ENCODE measurements at regions not wholly inside any gene's neighbourhood (a gene's known extent, or its start where the extent isn't known, plus 50 kb on each side); places are given as distances from the start of the nearest gene placed in this dataset.

GRCh38 chr6:137795501-137795900 is 71.6 kb upstream of the TNFAIP3 start:
- H3K27ac ChIP-seq, result no peak overlapping the region
- DNase-seq (ENCODE audit: low read depth in 1 of 2, low spot score in 1 of 2) (no peak), ATAC-seq (no peak), FAIRE-seq (no peak)
- no peak for TF ChIP-seq FOSL2 (IDR thresholded peaks at IDR 0.05)
- no peak for TF ChIP-seq FOSL2 (CRISPR knock-in tag; IDR thresholded peaks at IDR 0.05)
- TF ChIP-seq ATOH8 (CRISPR knock-in tag; IDR thresholded peaks at IDR 0.05; ENCODE audit: low read depth), result no peak
- no peak for TF ChIP-seq ZC3H11A (IDR thresholded peaks at IDR 0.05)
- TF ChIP-seq HOXA7 (CRISPR knock-in tag; IDR thresholded peaks at IDR 0.05), result no peak
- no peak for TF ChIP-seq E2F6 (IDR thresholded peaks at IDR 0.05; ENCODE audit: borderline replicate concordance, low read depth)
- no peak for TF ChIP-seq HES2 (IDR thresholded peaks at IDR 0.05)
- TF ChIP-seq HOXB5 (CRISPR knock-in tag; IDR thresholded peaks at IDR 0.05), result no peak
- H3K4me3 ChIP-seq, result no peak overlapping the region
- H3K9me3 ChIP-seq, result no peaks in the 10 kb centered on the region
- no peak overlapping the region for H3K4me2 ChIP-seq
- WGBS (ENCODE audit: missing lambda C conversion rate), result 94% methylated on average over 3 of the region's 3 CpGs
- H3K4me1 ChIP-seq, result no peaks in the 10 kb centered on the region
- CTCF ChIA-PET, result no interaction called here
- POLR2A ChIA-PET, result no interaction called here

- ATAC-seq, result no peak
- CTCF ChIA-PET, result interaction anchor here (1.0 to 2.3 kb wide), 3 partner anchors 9 to 90 kb away, joined by 3 to 4 read pairs (median 3); no protein-coding TSS in a partner anchor
- no peak for FAIRE-seq
- Histone ChIP-seq H3K4me1 (no peaks in the 10 kb centered on the region), H3K9me3 (no peaks in the 10 kb centered on the region), H3K4me3 (no peak overlapping the region), H3K27ac (no peak overlapping the region), H3K4me2 (no peak overlapping the region)
- 64% methylated on average over 3 of the region's 3 CpGs for WGBS (ENCODE audit: missing lambda C conversion rate)
- TF ChIP-seq FOSB (CRISPR knock-in tag; IDR thresholded peaks at IDR 0.05) (no peak), RARB (CRISPR knock-in tag; IDR thresholded peaks at IDR 0.05) (no peak), JUNB (IDR thresholded peaks at IDR 0.05) (no peak), RNF2 (IDR thresholded peaks at IDR 0.05; ENCODE audit: borderline replicate concordance, low read depth) (no peak), ZNF302 (CRISPR knock-in tag; IDR thresholded peaks at IDR 0.05) (no peak)
- no peak for DNase-seq (ENCODE audit: low read depth in 1 of 2, low spot score in 1 of 2)
- POLR2A ChIA-PET, result no interaction called here
These were observed 68.8 kb upstream of the TNFAIP3 start for GRCh38 chr6:137798261-137798660.

GRCh38 chr6:137798846-137799245 is 68.2 kb upstream of the TNFAIP3 start:
- Histone ChIP-seq H3K4me3 (no peak overlapping the region), H3K9me3 (no peaks in the 10 kb centered on the region), H3K4me1 (no peaks in the 10 kb centered on the region), H3K4me2 (no peak overlapping the region), H3K27ac (no peak overlapping the region)
- no peak for ATAC-seq
- 67% methylated on average over 3 of the region's 3 CpGs for WGBS (ENCODE audit: missing lambda C conversion rate)
- no peak for DNase-seq (ENCODE audit: low read depth in 1 of 2, low spot score in 1 of 2)
- FAIRE-seq, result no peak
- ChIA-PET POLR2A (no interaction called here), CTCF (interaction anchor here (1.0 to 2.3 kb wide), 4 partner anchors 10 to 91 kb away, joined by 3 to 5 read pairs (median 4); no protein-coding TSS in a partner anchor)
- TF ChIP-seq MAFK (IDR thresholded peaks at IDR 0.05; ENCODE audit: partially characterized antibody), result no peak
- TF ChIP-seq MYC (IDR thresholded peaks at IDR 0.05; ENCODE audit: borderline replicate concordance, low read length), result no peak
- no peak for TF ChIP-seq GATA3 (IDR thresholded peaks at IDR 0.05; ENCODE audit: borderline replicate concordance)
- no peak for TF ChIP-seq ZSCAN20 (CRISPR knock-in tag; IDR thresholded peaks at IDR 0.05)
- no peak for TF ChIP-seq HOXB13 (CRISPR knock-in tag; IDR thresholded peaks at IDR 0.05; ENCODE audit: low read depth)
- TF ChIP-seq EHMT2 (IDR thresholded peaks at IDR 0.05; ENCODE audit: low read depth), result no peak
- TF ChIP-seq TP53 (CRISPR knock-in tag; IDR thresholded peaks at IDR 0.05), result no peak

GRCh38 chr6:137799950-137800568 is 67.0 kb upstream of the TNFAIP3 start:
- ATAC-seq, result peak in 1 of 2 experiments; percentile 74; a peak in 3 of 6 replicates
- ChIA-PET POLR2A (no interaction called here), CTCF (interaction anchor here (0.6 to 2.3 kb wide), 9 partner anchors 11 to 940 kb away, joined by 3 to 14 read pairs (median 4); no protein-coding TSS in a partner anchor)
- DNase-seq (ENCODE audit: low read depth in 1 of 2, low spot score in 1 of 2), result peak in 1 of 2 experiments; percentile 54
- FAIRE-seq, result no peak
- H3K4me3 ChIP-seq, result no peak overlapping the region
- TF ChIP-seq RAD21 (conservative IDR thresholded peaks at IDR 0.05 in 1 of 2, IDR thresholded peaks at IDR 0.05 in 1 of 2) (peak; percentile 33 to 50; a peak in 3 of 5 replicates), HOXA7 (CRISPR knock-in tag; IDR thresholded peaks at IDR 0.05) (no peak), CHD4 (IDR thresholded peaks at IDR 0.05; ENCODE audit: borderline replicate concordance) (no peak), SMC3 (IDR thresholded peaks at IDR 0.05) (peak; percentile 24; the same call in 1 of the 3 replicates), CTCF (IDR thresholded peaks at IDR 0.05) (peak; percentile 39), ESRRA (IDR thresholded peaks at IDR 0.05; ENCODE audit: borderline replicate concordance, low read length) (no peak), FOXS1 (CRISPR knock-in tag; IDR thresholded peaks at IDR 0.05) (no peak)
- no peaks in the 10 kb centered on the region for H3K4me1 ChIP-seq
- 71% methylated on average over 3 of the region's 3 CpGs for WGBS (ENCODE audit: missing lambda C conversion rate)
- H3K4me2 ChIP-seq, result no peak overlapping the region
- H3K27ac ChIP-seq, result no peak overlapping the region
- H3K9me3 ChIP-seq, result no peaks in the 10 kb centered on the region

All from A549 (cell line).